Breast epithelium (tissue), 3 donors: ENCODE measurements at regions not wholly inside any gene's neighbourhood (a gene's known extent, or its start where the extent isn't known, plus 50 kb on each side); places are given as distances from the start of the nearest gene placed in this dataset.

Experiments used
- POLR2A ChIP-seq: fragments of 450-650 bp; IDR thresholded peaks from one replicate; pipeline ENCODE4 v1.6.1; 2016; ENCODE audit warnings: antibody characterized with exemption, mild to moderate bottlenecking, moderate library complexity
- POLR2AphosphoS5 ChIP-seq, 3 donors: sonication (generic); formaldehyde crosslinking; IDR thresholded peaks; one replicate each; pipeline ENCODE4 v1.6.1; 2017; ENCODE audit warnings: antibody characterized with exemption in 3 of 3
- TF ChIP-seq, protein P1 (sequence below), 3 donors: fragments of 450-650 bp; IDR thresholded peaks; one replicate each; pipeline ENCODE4 v1.5.1; 2016 to 2017; ENCODE audit warnings: antibody characterized with exemption in 3 of 3, mild to moderate bottlenecking in 3 of 3, moderate library complexity in 3 of 3

DNA sequence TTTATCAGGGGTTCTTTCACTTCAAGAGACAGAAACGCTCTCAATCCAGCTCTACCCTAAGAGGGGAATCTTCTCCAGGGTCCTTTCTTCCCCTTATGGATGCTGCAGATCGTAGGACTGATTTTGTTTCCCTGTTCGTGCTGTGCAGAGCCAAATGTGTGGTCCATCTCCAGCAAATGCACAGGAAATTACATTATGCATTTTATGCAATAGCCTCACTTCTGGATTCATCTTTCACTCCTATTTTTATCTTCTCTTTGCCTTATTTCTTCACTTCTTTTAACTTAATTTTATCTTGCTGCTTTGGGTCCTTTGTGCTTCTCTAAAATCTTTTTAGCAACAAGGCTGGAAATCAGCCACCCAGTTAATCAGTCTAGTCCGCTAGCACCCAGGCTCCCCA lies 184.5 kb upstream of the INHBA start:
- TF ChIP-seq POLR2AphosphoS5 (IDR thresholded peaks at IDR 0.05) (no peak), POLR2A (no peak)
- TF ChIP-seq, protein P1, sequence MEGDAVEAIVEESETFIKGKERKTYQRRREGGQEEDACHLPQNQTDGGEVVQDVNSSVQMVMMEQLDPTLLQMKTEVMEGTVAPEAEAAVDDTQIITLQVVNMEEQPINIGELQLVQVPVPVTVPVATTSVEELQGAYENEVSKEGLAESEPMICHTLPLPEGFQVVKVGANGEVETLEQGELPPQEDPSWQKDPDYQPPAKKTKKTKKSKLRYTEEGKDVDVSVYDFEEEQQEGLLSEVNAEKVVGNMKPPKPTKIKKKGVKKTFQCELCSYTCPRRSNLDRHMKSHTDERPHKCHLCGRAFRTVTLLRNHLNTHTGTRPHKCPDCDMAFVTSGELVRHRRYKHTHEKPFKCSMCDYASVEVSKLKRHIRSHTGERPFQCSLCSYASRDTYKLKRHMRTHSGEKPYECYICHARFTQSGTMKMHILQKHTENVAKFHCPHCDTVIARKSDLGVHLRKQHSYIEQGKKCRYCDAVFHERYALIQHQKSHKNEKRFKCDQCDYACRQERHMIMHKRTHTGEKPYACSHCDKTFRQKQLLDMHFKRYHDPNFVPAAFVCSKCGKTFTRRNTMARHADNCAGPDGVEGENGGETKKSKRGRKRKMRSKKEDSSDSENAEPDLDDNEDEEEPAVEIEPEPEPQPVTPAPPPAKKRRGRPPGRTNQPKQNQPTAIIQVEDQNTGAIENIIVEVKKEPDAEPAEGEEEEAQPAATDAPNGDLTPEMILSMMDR (IDR thresholded peaks at IDR 0.05) = no peak
